ENCODE measurements at regions not wholly inside any gene's neighbourhood (a gene's known extent, or its start where the extent isn't known, plus 50 kb on each side); places are given as distances from the start of the nearest gene placed in this dataset.

DNA sequence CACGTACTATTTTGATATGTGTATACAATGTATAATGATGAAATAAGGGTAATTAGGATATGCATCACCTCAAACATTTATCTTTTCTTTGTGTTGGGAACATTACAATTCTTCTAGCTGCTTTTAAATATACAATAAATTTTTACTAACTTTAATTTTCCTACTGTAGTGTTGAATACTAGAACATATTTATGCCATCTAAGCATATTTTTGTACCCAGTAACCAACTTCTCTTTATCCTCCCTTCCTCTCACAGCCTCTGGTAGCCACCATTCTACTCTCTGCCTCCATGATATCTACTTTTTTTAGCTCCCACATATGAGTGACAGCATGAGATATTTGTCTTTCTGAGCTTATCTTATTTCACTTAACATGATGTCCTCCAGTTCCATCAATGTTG lies 468.0 kb downstream of the COL11A1 start:
- H4K91ac ChIP-seq (ENCODE audit: insufficient read length, low read depth, low read length), result no peak overlapping the region
- H2BK120ac ChIP-seq (ENCODE audit: low read depth, low read length, poor library complexity, severe bottlenecking), result no peak overlapping the region
- H3K9ac ChIP-seq (ENCODE audit: extremely low read depth, insufficient read length, low read length), result no peak overlapping the region
- H3K23me2 ChIP-seq (ENCODE audit: insufficient read length, low read depth, low read length, poor library complexity, severe bottlenecking), result no peaks in the 10 kb centered on the region
- H2BK12ac ChIP-seq (ENCODE audit: insufficient read length, low read depth, low read length), result no peak overlapping the region
- H3K56ac ChIP-seq (ENCODE audit: insufficient read length, low read depth, low read length), result no peak overlapping the region
- H4K5ac ChIP-seq (ENCODE audit: insufficient read length, low read depth, low read length), result no peak overlapping the region
- TF ChIP-seq, protein P1, sequence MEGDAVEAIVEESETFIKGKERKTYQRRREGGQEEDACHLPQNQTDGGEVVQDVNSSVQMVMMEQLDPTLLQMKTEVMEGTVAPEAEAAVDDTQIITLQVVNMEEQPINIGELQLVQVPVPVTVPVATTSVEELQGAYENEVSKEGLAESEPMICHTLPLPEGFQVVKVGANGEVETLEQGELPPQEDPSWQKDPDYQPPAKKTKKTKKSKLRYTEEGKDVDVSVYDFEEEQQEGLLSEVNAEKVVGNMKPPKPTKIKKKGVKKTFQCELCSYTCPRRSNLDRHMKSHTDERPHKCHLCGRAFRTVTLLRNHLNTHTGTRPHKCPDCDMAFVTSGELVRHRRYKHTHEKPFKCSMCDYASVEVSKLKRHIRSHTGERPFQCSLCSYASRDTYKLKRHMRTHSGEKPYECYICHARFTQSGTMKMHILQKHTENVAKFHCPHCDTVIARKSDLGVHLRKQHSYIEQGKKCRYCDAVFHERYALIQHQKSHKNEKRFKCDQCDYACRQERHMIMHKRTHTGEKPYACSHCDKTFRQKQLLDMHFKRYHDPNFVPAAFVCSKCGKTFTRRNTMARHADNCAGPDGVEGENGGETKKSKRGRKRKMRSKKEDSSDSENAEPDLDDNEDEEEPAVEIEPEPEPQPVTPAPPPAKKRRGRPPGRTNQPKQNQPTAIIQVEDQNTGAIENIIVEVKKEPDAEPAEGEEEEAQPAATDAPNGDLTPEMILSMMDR (conservative IDR thresholded peaks at IDR 0.05), result no peak
- no peak overlapping the region for H2BK5ac ChIP-seq (ENCODE audit: insufficient read length, low read length)
- DNase-seq, result no peak
- Mint-ChIP-seq H3K36me3 (ENCODE audit: insufficient read depth in 1 of 3, low read depth in 3 of 3) (no peaks in the 10 kb centered on the region), H3K27ac (no peak overlapping the region), H3K4me3 (no peak overlapping the region), H3K4me1 (no peaks in the 10 kb centered on the region), H3K9me3 (peaks cover 0 to 2% of the 10 kb centered on the region in 2 experiments; a peak in 2 of 5 replicates), H3K27me3 (ENCODE audit: low read depth) (no peaks in the 10 kb centered on the region)
- no peak overlapping the region for H3K27ac ChIP-seq (ENCODE audit: insufficient read length, low read depth, low read length)
- no peak overlapping the region for H2AFZ ChIP-seq (ENCODE audit: low read length)
- no peak overlapping the region for H3T11ph ChIP-seq (ENCODE audit: low read length)
- no peaks in the 10 kb centered on the region for H3K4me1 ChIP-seq (ENCODE audit: insufficient read depth, low read length)
- no peaks in the 10 kb centered on the region for H3K27me3 ChIP-seq (ENCODE audit: insufficient read depth, low read length)
- H3K9me3 ChIP-seq (ENCODE audit: control insufficient read depth, low read depth, low read length), result no peaks in the 10 kb centered on the region
- no peak overlapping the region for H2BK20ac ChIP-seq (ENCODE audit: low read depth, low read length, poor library complexity, severe bottlenecking)
- whole genome bisulfite sequencing (ENCODE audit: extremely low coverage, insufficient read length, low lambda C conversion rate), result no CpG with 5 or more reads among the region's 1 CpG
- H3K79me1 ChIP-seq (ENCODE audit: insufficient read depth, low read depth, low read length, poor library complexity, severe bottlenecking), result no peaks in the 10 kb centered on the region
- no peak overlapping the region for H3K18ac ChIP-seq (ENCODE audit: insufficient read length, low read depth, low read length)
- H3K4me2 ChIP-seq (ENCODE audit: insufficient read depth, insufficient read length, low read length), result no peak overlapping the region
- H2BK15ac ChIP-seq (ENCODE audit: low read depth, low read length), result no peak overlapping the region
- no peaks in the 10 kb centered on the region for H3K79me2 ChIP-seq (ENCODE audit: insufficient read depth, low read length)
- no peak overlapping the region for H2AK5ac ChIP-seq (ENCODE audit: insufficient read length, low read length)
- no peaks in the 10 kb centered on the region for H4K20me1 ChIP-seq (ENCODE audit: control insufficient read depth, insufficient read depth, insufficient read length)
- H3K14ac ChIP-seq (ENCODE audit: insufficient read depth, low read length), result no peak overlapping the region
- no peak overlapping the region for H3K4ac ChIP-seq (ENCODE audit: low read depth, low read length)
- no peak overlapping the region for H3K23ac ChIP-seq (ENCODE audit: insufficient read length, low read depth, low read length)
- no peak overlapping the region for H4K8ac ChIP-seq (replicated peaks; ENCODE audit: insufficient read length, low read depth, low read length)
